GM19240 (cell line): ENCODE measurements at regions not wholly inside any gene's neighbourhood (a gene's known extent, or its start where the extent isn't known, plus 50 kb on each side); places are given as distances from the start of the nearest gene placed in this dataset.
"Not testable (repeated sequence)": the region's sequence is repeated elsewhere in the genome, so short reads cannot be mapped to it uniquely, and the experiment has no call there.

Source experiments
- DNase-seq: peaks from one replicate; pipeline ENCODE4 v3.0.0; 2011; ENCODE audit warnings: low spot score; ENCODE audit not compliant: insufficient read length

GRCh38 chr9:742914-743589 lies 98.4 kb upstream of the DMRT1 start:
- DNase-seq, result no peak

- no peak for DNase-seq
Observed at GRCh38 chr9:744046-744712, 97.3 kb upstream of the DMRT1 start.

GRCh38 chr9:744790-745484 lies 96.6 kb upstream of the DMRT1 start:
- DNase-seq, result no peak

- no peak for DNase-seq
Observed at GRCh38 chr9:745761-746380, 95.6 kb upstream of the DMRT1 start.

GRCh38 chr9:746661-747434 lies 94.6 kb upstream of the DMRT1 start:
- DNase-seq, result no peak

GRCh38 chr9:747567-747966 lies 93.9 kb upstream of the DMRT1 start:
- no peak for DNase-seq

- DNase-seq, result no peak
Observed at GRCh38 chr9:748861-749497, 92.5 kb upstream of the DMRT1 start.

GRCh38 chr9:749716-750115 lies 91.8 kb upstream of the DMRT1 start:
- no peak for DNase-seq

- no peak for DNase-seq
Observed at GRCh38 chr9:750249-750967, 91.1 kb upstream of the DMRT1 start.

- no peak for DNase-seq
Observed at GRCh38 chr9:751137-752051, 90.1 kb upstream of the DMRT1 start.

- no peak for DNase-seq
Observed at GRCh38 chr9:752201-752600, 89.3 kb upstream of the DMRT1 start.

- DNase-seq, result no peak
Observed at GRCh38 chr9:752681-753200, 88.8 kb upstream of the DMRT1 start.

GRCh38 chr9:753734-754133 lies 87.8 kb upstream of the DMRT1 start:
- not testable (repeated sequence) for DNase-seq

GRCh38 chr9:754150-754931 lies 87.2 kb upstream of the DMRT1 start:
- DNase-seq, result no peak

GRCh38 chr9:755454-756381 lies 85.8 kb upstream of the DMRT1 start:
- DNase-seq, result no peak

GRCh38 chr9:757246-757881 lies 84.1 kb upstream of the DMRT1 start:
- peak; percentile 21 for DNase-seq

- no peak for DNase-seq
Observed at GRCh38 chr9:758146-758545, 83.4 kb upstream of the DMRT1 start.
